ENCODE measurements at regions not wholly inside any gene's neighbourhood (a gene's known extent, or its start where the extent isn't known, plus 50 kb on each side); places are given as distances from the start of the nearest gene placed in this dataset.
A peak's percentile ranks its signal among the peaks of the same experiment; 100 is the strongest.
"Not testable (repeated sequence)": the region's sequence is repeated elsewhere in the genome, so short reads cannot be mapped to it uniquely, and the experiment has no call there.

DNA sequence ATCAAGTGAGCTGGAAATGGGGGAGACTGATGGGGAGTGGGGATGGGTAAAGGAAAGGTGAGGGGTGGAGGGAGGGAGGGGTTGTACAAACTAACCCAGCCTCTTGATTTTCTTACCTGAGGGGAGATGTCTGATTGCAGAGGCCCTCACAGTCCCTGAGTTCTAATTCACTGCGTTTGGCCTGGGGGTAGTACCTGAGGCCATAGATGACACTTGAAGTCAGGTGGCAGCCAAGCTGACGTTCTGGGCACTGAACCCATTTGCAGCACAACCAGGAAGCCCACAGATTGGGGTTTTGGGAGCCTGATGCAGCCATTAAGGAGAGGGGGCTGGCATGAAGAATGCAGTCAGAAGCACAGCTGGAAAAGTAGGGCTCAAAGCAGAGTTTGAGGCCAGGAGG lies 153.8 kb upstream of the DTNBP1 start (continued):
- no peak for TF ChIP-seq ZNF433 (tag by site-specific recombination; IDR thresholded peaks at IDR 0.05; ENCODE audit: low read depth)
- no peak for TF ChIP-seq ZNF843 (tag by site-specific recombination; IDR thresholded peaks at IDR 0.05)
- TF ChIP-seq ZNF350 (tag by site-specific recombination; IDR thresholded peaks at IDR 0.05), result no peak
- TF ChIP-seq ZNF792 (tag by site-specific recombination; IDR thresholded peaks at IDR 0.05), result no peak
- no peak for TF ChIP-seq ZNF214 (tag by site-specific recombination; IDR thresholded peaks at IDR 0.05; ENCODE audit: borderline replicate concordance)
- TF ChIP-seq ZNF654 (tag by site-specific recombination; IDR thresholded peaks at IDR 0.05; ENCODE audit: low read depth), result no peak

DNA sequence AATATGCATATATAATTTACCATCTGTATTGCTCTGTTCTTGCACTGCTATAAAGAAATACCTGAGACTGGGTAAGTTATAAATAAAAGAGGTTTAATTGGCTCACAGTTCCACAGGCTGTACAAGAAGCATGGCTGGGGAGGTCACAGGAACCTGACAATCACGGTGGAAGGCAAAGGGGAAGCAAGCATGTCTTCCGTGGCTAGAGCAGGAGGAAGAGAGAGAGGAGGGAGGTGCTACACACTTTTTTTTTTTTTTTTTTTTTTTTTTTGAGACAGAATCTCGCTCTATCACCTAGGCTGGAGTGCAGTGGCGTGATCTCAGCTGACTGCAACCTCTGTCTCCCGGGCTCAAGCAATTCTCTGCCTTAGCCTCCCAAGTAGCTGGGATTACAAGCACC lies 150.9 kb upstream of the DTNBP1 start:
- CTCF ChIA-PET, result interaction anchor here (1.0 kb wide), 1 partner anchor 121 kb away, joined by 4 read pairs; no protein-coding TSS in a partner anchor
- H3K4me3 ChIP-seq (ENCODE audit: low read depth, low read length); H3K27ac ChIP-seq (ENCODE audit: extremely low read depth, low read depth, low read length); POLR2A ChIA-PET; H3K9me3 ChIP-seq (ENCODE audit: control insufficient read depth, insufficient read depth, low read depth, low read length); H3K36me3 ChIP-seq (ENCODE audit: control insufficient read depth in 2 of 2, insufficient read depth in 1 of 2, low read length in 2 of 2); H3K4me1 ChIP-seq (ENCODE audit: control insufficient read depth, insufficient read depth, low read length): not testable (repeated sequence)

DNA sequence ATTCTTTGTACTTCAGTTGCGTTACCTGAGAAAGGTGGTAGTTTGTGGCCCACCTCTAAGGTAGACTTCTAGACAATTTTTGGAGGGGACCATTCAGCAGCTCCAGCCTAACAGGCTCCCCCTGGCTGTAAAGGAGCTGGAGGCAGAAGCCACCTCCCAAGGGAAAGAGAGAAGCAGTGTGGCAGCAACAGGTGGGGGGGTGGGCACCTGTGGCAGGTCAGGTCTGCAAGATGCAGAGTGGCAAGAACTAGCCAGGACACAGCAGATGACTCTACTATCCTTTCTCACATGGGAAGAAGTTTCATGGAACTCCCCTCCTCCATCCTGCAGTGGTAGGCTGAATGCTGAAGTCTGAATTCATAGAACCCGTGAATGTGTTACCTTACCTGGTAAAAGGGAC lies 148.3 kb upstream of the DTNBP1 start:
- TF ChIP-seq SCRT1 (tag by site-specific recombination; IDR thresholded peaks at IDR 0.05; ENCODE audit: borderline replicate concordance), result peak; percentile 99
- peak; percentile 99 for TF ChIP-seq SCRT2 (tag by site-specific recombination; IDR thresholded peaks at IDR 0.05)
- no peak for TF ChIP-seq ZNF658 (tag by site-specific recombination; IDR thresholded peaks at IDR 0.05)

DNA sequence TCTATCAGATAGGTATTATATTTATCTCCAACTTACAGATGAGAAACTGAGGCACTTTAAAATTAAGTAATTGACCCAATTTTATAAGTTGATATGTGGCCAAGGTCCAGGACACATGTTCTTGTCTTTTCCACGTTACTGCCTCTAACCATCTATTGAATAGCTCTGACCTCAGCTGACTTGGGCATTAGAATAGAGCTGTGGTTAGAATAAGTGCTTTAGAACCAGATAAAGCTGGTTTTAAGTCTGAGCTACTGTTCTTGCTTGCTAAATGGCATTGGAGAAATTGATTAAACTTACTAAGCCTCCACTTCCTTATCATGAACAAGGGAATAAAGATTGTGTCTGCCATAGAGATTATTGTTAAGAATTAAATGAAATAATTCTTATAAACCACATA lies 147.8 kb upstream of the DTNBP1 start:
- CTCF ChIA-PET, result interaction anchor here (0.6 to 1.2 kb wide), 6 partner anchors 19 to 319 kb away, joined by 3 to 6 read pairs (median 4); no protein-coding TSS in a partner anchor
- Histone ChIP-seq H3K4me3 (ENCODE audit: low read depth, low read length) (no peak overlapping the region), H3K36me3 (ENCODE audit: control insufficient read depth in 2 of 2, insufficient read depth in 1 of 2, low read length in 2 of 2) (no peaks in the 10 kb centered on the region), H3K4me1 (ENCODE audit: control insufficient read depth, insufficient read depth, low read length) (no peaks in the 10 kb centered on the region), H3K9me3 (ENCODE audit: control insufficient read depth, insufficient read depth, low read depth, low read length) (no peaks in the 10 kb centered on the region), H3K27ac (ENCODE audit: extremely low read depth, low read depth, low read length) (no peak overlapping the region)
- POLR2A ChIA-PET, result no interaction called here
- TF ChIP-seq, protein P1, sequence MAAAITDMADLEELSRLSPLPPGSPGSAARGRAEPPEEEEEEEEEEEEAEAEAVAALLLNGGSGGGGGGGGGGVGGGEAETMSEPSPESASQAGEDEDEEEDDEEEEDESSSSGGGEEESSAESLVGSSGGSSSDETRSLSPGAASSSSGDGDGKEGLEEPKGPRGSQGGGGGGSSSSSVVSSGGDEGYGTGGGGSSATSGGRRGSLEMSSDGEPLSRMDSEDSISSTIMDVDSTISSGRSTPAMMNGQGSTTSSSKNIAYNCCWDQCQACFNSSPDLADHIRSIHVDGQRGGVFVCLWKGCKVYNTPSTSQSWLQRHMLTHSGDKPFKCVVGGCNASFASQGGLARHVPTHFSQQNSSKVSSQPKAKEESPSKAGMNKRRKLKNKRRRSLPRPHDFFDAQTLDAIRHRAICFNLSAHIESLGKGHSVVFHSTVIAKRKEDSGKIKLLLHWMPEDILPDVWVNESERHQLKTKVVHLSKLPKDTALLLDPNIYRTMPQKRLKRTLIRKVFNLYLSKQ (tag by site-specific recombination; IDR thresholded peaks at IDR 0.05; ENCODE audit: borderline replicate concordance), result no peak
- TF ChIP-seq, protein P2, sequence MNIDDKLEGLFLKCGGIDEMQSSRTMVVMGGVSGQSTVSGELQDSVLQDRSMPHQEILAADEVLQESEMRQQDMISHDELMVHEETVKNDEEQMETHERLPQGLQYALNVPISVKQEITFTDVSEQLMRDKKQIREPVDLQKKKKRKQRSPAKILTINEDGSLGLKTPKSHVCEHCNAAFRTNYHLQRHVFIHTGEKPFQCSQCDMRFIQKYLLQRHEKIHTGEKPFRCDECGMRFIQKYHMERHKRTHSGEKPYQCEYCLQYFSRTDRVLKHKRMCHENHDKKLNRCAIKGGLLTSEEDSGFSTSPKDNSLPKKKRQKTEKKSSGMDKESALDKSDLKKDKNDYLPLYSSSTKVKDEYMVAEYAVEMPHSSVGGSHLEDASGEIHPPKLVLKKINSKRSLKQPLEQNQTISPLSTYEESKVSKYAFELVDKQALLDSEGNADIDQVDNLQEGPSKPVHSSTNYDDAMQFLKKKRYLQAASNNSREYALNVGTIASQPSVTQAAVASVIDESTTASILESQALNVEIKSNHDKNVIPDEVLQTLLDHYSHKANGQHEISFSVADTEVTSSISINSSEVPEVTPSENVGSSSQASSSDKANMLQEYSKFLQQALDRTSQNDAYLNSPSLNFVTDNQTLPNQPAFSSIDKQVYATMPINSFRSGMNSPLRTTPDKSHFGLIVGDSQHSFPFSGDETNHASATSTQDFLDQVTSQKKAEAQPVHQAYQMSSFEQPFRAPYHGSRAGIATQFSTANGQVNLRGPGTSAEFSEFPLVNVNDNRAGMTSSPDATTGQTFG (tag by site-specific recombination; IDR thresholded peaks at IDR 0.05; ENCODE audit: borderline replicate concordance), result no peak
- TF ChIP-seq ZNF184 (tag by site-specific recombination; IDR thresholded peaks at IDR 0.05) (no peak), ZNF624 (tag by site-specific recombination; IDR thresholded peaks at IDR 0.05) (no peak)
- TF ChIP-seq, protein P3, sequence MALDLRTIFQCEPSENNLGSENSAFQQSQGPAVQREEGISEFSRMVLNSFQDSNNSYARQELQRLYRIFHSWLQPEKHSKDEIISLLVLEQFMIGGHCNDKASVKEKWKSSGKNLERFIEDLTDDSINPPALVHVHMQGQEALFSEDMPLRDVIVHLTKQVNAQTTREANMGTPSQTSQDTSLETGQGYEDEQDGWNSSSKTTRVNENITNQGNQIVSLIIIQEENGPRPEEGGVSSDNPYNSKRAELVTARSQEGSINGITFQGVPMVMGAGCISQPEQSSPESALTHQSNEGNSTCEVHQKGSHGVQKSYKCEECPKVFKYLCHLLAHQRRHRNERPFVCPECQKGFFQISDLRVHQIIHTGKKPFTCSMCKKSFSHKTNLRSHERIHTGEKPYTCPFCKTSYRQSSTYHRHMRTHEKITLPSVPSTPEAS (tag by site-specific recombination; IDR thresholded peaks at IDR 0.05), result no peak

More for the DNA sequence above, 148.3 kb upstream of the DTNBP1 start:
- H3K4me1 ChIP-seq (ENCODE audit: control insufficient read depth, insufficient read depth, low read length), result no peaks in the 10 kb centered on the region
- no peaks in the 10 kb centered on the region for H3K36me3 ChIP-seq (ENCODE audit: control insufficient read depth in 2 of 2, insufficient read depth in 1 of 2, low read length in 2 of 2)
- ChIA-PET POLR2A (no interaction called here), CTCF (interaction anchor here (0.6 to 1.2 kb wide), 3 partner anchors 19 to 120 kb away, joined by 4 to 6 read pairs (median 4); no protein-coding TSS in a partner anchor)
- H3K27ac ChIP-seq (ENCODE audit: extremely low read depth, low read depth, low read length), result no peak overlapping the region
- no peak overlapping the region for H3K4me3 ChIP-seq (ENCODE audit: low read depth, low read length)
- H3K9me3 ChIP-seq (ENCODE audit: control insufficient read depth, insufficient read depth, low read depth, low read length), result no peaks in the 10 kb centered on the region
